SK-N-MC (cell line): ENCODE measurements at regions not wholly inside any gene's neighbourhood (a gene's known extent, or its start where the extent isn't known, plus 50 kb on each side); places are given as distances from the start of the nearest gene placed in this dataset.

Experiments used
- EZH2 ChIP-seq: fragments of 200-600 bp; sonication (generic); IDR thresholded peaks from one replicate; pipeline ENCODE4 v1.6.1; 2017; ENCODE audit warnings: antibody characterized with exemption
- FOXP2 ChIP-seq: optimal IDR thresholded peaks from 2 replicates; pipeline ENCODE3; 2011; ENCODE audit warnings: mild to moderate bottlenecking, moderate library complexity; ENCODE audit not compliant: insufficient read depth; ENCODE audit errors: extremely low read length, control extremely low read depth
- POLR2AphosphoS5 ChIP-seq: IDR thresholded peaks from 2 replicates; pipeline ENCODE4 v1.6.1; 2012; ENCODE audit warnings: mild to moderate bottlenecking, low read depth, low read length, borderline replicate concordance

DNA sequence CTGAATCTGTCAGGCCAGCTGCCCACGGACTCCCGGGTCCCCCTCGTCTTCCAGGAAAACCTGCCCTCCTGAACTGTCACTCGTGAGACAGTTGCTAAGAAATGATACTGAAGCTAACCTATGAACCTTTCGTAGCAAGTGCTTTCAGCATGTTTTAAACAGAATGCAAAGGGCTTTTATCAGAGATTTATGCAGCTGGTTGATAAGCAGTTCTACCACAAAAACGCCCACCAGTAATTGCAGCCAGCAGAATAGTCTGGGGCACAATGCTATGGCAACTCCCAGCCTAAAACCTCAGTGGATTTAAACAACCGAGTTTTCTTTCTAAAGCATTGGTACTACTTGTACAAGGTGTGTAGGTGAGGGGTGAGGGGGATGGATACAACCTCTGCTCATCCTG is 97.5 kb downstream of the IRX2 start:
- TF ChIP-seq POLR2AphosphoS5 (no peak), EZH2 (no peak), FOXP2 (no peak)
